Choroid plexus epithelial cell (primary cell): ENCODE measurements at regions not wholly inside any gene's neighbourhood (a gene's known extent, or its start where the extent isn't known, plus 50 kb on each side); places are given as distances from the start of the nearest gene placed in this dataset.
A peak's percentile ranks its signal among the peaks of the same experiment; 100 is the strongest.
"Not testable (repeated sequence)": the region's sequence is repeated elsewhere in the genome, so short reads cannot be mapped to it uniquely, and the experiment has no call there.

Source experiments
- DNase-seq: peaks from one replicate; pipeline ENCODE4 v3.0.0-alpha.2; 2010; ENCODE audit warnings: low read depth
- H3K4me3 ChIP-seq: 2 replicates; pipeline ENCODE4 v1.5.1; 2011; ENCODE audit warnings: low read depth, mild to moderate bottlenecking, control low read depth, low read length, moderate library complexity
- TF ChIP-seq, protein P1 (sequence below): conservative IDR thresholded peaks from 2 replicates; pipeline ENCODE4 v1.5.1; 2011; ENCODE audit warnings: low read depth, mild to moderate bottlenecking, control low read depth, inconsistent platforms, low read length, moderate library complexity

DNA sequence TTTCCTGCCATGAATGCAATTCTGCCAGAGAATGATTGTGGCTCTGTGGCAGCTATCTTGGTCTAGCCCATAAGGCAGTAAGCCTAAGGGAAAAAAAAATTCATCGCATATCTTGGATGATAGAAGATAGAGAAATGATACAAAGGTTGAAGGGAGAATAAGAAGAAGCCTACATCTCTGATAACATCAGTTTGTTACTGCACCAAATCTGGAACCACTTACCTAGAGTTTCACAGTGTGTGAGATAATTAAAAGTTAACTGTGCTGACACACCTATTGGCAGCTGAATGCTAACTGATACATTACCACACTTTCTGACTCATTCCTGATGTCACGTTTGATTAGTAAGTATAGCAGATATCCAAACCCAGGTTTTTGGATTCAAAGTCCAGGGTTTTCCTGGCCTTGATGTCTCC lies 91.6 kb upstream of the TAF11L2 start:
- no peak overlapping the region for H3K4me3 ChIP-seq
- TF ChIP-seq, protein P1, sequence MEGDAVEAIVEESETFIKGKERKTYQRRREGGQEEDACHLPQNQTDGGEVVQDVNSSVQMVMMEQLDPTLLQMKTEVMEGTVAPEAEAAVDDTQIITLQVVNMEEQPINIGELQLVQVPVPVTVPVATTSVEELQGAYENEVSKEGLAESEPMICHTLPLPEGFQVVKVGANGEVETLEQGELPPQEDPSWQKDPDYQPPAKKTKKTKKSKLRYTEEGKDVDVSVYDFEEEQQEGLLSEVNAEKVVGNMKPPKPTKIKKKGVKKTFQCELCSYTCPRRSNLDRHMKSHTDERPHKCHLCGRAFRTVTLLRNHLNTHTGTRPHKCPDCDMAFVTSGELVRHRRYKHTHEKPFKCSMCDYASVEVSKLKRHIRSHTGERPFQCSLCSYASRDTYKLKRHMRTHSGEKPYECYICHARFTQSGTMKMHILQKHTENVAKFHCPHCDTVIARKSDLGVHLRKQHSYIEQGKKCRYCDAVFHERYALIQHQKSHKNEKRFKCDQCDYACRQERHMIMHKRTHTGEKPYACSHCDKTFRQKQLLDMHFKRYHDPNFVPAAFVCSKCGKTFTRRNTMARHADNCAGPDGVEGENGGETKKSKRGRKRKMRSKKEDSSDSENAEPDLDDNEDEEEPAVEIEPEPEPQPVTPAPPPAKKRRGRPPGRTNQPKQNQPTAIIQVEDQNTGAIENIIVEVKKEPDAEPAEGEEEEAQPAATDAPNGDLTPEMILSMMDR: no peak
- DNase-seq: no peak

DNA sequence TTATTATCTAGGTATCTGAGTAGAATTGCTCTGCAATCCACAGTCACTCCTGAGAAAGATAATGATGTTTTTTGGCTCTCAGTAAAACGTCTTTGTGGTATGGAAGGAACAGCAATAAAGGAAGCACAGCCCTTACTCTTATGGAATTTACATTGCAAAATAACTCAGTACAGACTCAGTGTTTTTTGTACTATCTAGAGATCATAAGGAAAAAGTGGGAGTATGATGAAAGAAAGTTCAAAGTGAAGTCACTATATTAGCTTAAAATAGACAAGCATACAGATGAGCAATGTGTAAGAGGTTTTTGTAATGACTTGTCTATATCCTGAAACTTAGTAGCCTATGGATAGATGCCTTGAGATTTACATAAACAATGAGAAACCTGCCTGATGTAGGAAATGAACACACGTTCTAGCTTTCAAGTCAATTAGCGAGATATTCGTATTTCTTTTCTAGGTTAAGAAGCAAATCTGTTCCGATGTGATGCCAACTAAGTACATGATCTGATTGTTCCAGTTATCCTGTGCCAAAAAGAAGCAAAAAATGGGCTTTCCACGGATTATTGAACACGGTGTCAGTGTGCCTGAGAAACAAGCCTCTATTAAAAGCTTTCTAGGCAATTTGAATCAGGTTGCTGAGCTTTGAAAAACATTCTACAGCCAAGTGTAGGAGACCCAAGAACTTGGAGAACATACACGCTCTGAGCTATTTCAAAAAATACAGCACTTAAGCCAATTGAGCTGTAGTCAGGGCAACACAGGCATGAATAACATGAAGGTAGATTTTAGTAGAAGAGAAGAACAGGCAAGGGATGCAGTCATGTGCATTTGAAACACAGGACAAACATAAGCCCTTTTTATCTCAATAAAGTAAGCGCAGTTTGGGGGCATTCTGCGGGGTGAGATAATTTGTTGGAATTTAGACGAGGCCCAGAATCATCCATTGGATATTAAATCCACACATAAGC lies 86.3 kb upstream of the TAF11L2 start:
- DNase-seq: peak; percentile 87
- TF ChIP-seq, protein P1: no peak

DNA sequence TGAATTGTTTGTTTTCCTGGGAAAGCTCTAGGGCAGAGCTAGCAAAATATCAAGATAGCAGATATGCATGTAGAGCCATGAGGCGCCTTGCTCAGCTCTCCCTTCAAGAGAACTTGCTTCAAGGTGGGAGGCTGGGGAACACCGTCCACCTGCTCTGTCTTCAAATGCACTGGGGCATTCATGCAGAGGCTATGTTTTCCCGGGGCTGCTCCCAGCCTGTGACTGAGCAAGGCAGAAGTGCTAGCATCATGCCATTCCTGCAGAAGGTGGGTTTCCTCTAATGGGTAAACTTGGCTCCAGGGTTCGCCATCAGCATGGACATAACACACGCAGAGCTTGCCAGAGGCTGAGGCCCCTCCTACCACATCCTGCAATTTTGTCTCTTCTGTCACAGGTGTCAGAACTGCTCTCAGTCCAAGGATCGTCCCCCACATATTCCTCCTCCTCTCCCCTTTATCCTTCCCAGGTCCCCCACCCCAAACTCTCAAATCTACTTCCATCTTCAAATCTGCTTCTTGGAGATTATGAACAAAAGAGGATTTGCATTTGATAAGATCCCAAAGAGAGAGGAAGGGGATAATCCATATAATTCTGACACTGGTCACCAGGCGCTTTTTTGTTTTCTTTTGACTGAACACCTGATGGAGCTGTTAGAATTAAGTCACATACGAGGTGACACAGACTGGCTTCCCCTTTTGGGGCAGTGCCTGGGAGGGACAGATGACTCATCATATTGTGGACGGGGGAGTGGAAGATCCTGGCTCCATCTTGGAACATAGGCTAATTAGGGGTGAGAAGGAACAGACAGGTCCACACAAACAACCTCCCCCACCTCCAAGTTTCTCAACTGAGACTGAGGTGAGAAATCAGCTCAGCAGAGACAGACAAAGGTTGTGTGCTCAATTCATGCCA lies 85.0 kb upstream of the TAF11L2 start:
- DNase-seq: no peak
- TF ChIP-seq, protein P1: no peak
- no peak overlapping the region for H3K4me3 ChIP-seq

More for the DNA sequence above, 86.3 kb upstream of the TAF11L2 start:
- H3K4me3 ChIP-seq: no peak overlapping the region

DNA sequence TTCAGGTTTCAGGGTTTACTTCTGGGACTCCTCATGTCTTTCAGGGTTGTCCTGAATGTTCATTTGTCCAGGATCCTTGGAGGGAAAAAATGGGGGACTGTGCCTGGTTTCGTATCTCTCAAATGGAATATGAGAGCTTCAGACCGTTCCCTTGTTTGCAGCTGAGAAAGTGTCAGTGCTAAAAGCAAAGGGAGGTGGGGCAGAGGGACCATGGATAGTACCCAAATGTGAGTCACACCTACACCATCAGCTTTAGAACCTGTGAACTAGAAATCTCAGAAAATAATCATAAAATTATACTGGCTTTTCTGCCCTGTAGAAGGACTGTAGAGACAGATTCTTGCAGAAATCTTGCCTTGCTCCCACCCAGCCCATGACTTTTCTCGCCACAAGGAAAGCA lies 84.3 kb upstream of the TAF11L2 start:
- TF ChIP-seq, protein P1: no peak
- no peak overlapping the region for H3K4me3 ChIP-seq
- DNase-seq: no peak

DNA sequence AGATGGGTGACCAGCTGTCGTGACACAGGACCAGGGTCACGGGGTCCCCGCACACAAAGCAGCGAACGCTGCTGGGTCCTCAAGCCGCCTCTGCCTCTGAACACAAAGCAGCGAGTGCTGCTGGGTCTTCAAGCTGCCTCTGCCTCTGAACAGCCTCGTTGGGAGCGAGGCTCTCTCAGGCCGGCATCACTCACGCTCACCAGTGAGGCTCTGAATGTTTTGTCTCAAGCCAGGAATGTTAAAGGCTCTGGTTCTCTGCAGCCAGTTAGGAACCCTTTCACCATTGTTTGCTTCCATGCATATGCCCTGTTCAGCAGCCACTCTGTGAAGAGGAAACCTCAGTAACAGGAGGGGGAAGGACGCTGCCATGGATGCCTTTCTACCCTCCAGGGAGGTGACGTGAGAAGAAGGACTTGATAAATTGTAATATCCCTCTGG lies 82.7 kb upstream of the TAF11L2 start:
- DNase-seq: no peak
- TF ChIP-seq, protein P1: no peak

DNA sequence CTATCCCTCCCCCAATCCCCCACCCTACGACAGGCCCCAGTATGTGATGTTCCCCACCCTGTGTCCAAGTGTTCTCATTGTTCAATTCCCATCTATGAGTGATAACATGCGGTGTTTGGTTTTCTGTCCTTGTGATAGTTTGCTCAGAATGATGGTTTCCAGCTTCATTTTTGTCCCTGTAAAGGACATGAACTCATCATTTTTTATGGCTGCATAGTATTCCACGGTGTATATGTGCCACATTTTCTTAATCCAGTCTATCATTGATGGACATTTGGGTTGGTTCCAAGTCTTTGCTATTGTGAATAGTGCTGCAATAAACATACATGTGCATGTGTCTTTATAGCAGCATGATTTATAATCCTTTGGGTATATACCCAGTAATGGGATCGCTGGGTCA lies 81.7 kb upstream of the TAF11L2 start:
- H3K4me3 ChIP-seq, DNase-seq: not testable (repeated sequence)

More for the DNA sequence above, 82.7 kb upstream of the TAF11L2 start:
- H3K4me3 ChIP-seq: no peak overlapping the region

DNA sequence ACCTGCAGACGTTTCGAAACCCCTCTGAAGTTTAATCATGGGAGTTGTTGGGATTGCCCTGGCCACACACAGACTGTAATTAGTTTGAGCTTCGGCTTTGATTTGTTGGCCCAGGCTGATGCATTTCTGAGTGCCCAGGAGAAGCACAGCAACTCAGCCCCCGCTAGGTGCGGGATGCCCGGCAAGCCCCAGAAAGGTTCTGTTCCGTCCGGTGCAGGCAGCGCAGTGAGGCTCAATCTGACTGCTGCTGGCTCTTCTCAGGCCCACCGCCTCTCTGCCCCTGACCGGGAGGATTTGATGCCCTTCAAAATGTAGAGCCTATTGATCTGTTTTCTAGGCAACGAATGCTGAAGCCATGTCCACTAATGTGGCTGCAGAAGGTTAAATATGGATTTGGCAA lies 73.4 kb upstream of the TAF11L2 start:
- no peak overlapping the region for H3K4me3 ChIP-seq
- TF ChIP-seq, protein P1: no peak
- DNase-seq: no peak
